ENCODE measurements at regions not wholly inside any gene's neighbourhood (a gene's known extent, or its start where the extent isn't known, plus 50 kb on each side); places are given as distances from the start of the nearest gene placed in this dataset.
A peak's percentile ranks its signal among the peaks of the same experiment; 100 is the strongest.

DNA sequence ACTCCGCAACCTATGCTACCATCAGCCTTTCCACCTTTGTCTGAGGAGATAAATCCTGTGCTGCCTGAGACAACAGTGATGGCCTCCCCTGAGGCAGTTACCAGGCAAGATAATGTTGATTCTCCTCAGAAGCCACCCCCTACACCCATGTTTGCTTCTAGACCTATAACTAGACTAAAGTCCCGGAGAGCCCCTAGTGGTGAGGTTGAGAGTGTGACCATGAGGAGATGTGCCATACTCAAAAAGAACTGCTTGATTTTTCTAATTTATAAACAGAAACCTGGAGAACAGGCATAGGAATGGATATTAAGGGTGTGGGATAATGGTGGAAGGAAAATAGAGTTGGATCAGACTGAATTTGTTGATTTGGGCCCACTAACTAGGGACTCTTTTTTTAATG, 164.4 kb upstream of the TBX22 start:
- peak; percentile 9; the same call in 1 of the 2 replicates for TF ChIP-seq CTCF (IDR thresholded peaks at IDR 0.05)

- no peak for TF ChIP-seq CTCF (IDR thresholded peaks at IDR 0.05)
These were observed 160.1 kb upstream of the TBX22 start for GRCh38 chrX:79854469-79854868.

Data from LNCAP (cell line).